A549 (cell line): ENCODE measurements at regions not wholly inside any gene's neighbourhood (a gene's known extent, or its start where the extent isn't known, plus 50 kb on each side); places are given as distances from the start of the nearest gene placed in this dataset.

Source experiments
- ATAC-seq, 2 experiments: fragments of 200-7000 bp in 1 of 2; fragments of >200 bp in 1 of 2; cut with Nextera tagmentation in 1 of 2; cut with Tn5 transposase in 1 of 2; 3 replicates each; pipeline versions ENCODE4 v1.8.0 to v1.9.1; 2018 to 2020; ENCODE audit warnings: mild to moderate bottlenecking in 1 of 2, moderate library complexity in 1 of 2
- CTCF ChIA-PET: fragments of 300-600 bp; sonication (Branson Sonifier 250); formaldehyde crosslinking; extraction: SDS; loops from one replicate; lab custom pipeline; 2021; ENCODE audit warnings: antibody characterized with exemption, inconsistent platforms; lab: Yijun Ruan, JAX
- POLR2A ChIA-PET: fragments of 350-600 bp; formaldehyde crosslinking; extraction: SDS; loops from one replicate; lab custom pipeline; 2021; ENCODE audit warnings: antibody characterized with exemption, inconsistent platforms; lab: Yijun Ruan, JAX
- DNase-seq, 2 experiments: peaks; one replicate each; pipeline versions ENCODE4 v3.0.0 to v3.0.0-alpha.2; 2011 to 2016; ENCODE audit warnings: low read depth in 1 of 2, low spot score in 1 of 2
- FAIRE-seq: peaks from 2 replicates; lab custom pipeline; 2011; peaks lifted over from hg19 to GRCh38; lab: Jason Lieb, UNC
- H3K27ac ChIP-seq, 2 experiments: fragments of >200 bp; sonication (Bioruptor Twin); formaldehyde crosslinking; 3 replicates each; pipeline ENCODE4 v1.5.1; 2016 to 2017
- H3K4me1 ChIP-seq: fragments of >200 bp; sonication (Bioruptor Twin); formaldehyde crosslinking; 3 replicates; pipeline ENCODE4 v1.6.1; 2016
- H3K4me2 ChIP-seq: fragments of >200 bp; sonication (Bioruptor Twin); formaldehyde crosslinking; 3 replicates; pipeline ENCODE4 v1.6.1; 2016
- H3K4me3 ChIP-seq: fragments of >200 bp; sonication (Bioruptor Twin); formaldehyde crosslinking; 3 replicates; pipeline ENCODE4 v1.5.1; 2016
- H3K9me3 ChIP-seq: fragments of >200 bp; sonication (Bioruptor Twin); formaldehyde crosslinking; 3 replicates; pipeline ENCODE4 v1.6.1; 2016
- BHLHE40 ChIP-seq: IDR thresholded peaks from 2 replicates; pipeline ENCODE4 v1.6.1; 2012; ENCODE audit warnings: low read depth, low read length, inconsistent platforms
- CBX2 ChIP-seq: fragments of 200-600 bp; sonication (generic); IDR thresholded peaks from 2 replicates; pipeline ENCODE4 v1.6.1; 2016; ENCODE audit warnings: low read depth, mild to moderate bottlenecking, borderline replicate concordance
- EHMT2 ChIP-seq: fragments of 200-600 bp; sonication (generic); IDR thresholded peaks from 2 replicates; pipeline ENCODE4 v1.6.1; 2016; ENCODE audit warnings: antibody characterized with exemption, low read depth, mild to moderate bottlenecking, moderate library complexity
- EP300 ChIP-seq, 2 experiments: fragments of >200 bp; sonication (Bioruptor Twin); formaldehyde crosslinking; IDR thresholded peaks; 2 replicates in 1 of 2; 3 replicates in 1 of 2; pipeline ENCODE4 v1.6.1; 2016 to 2017
- ESRRA ChIP-seq: fragments of 150-350 bp; IDR thresholded peaks from 2 replicates; pipeline ENCODE4 v1.6.1; 2014; ENCODE audit warnings: mild to moderate bottlenecking, low read length, borderline replicate concordance
- FOSB ChIP-seq: fragments of 250-450 bp; sonication (Bioruptor Pico); IDR thresholded peaks from 2 replicates; pipeline ENCODE4 v1.5.0; 2020; ENCODE audit warnings: mild to moderate bottlenecking, moderate library complexity
- HDAC2 ChIP-seq: fragments of 200-600 bp; sonication (generic); IDR thresholded peaks from 2 replicates; pipeline ENCODE4 v1.6.1; 2016
- HEYL ChIP-seq: fragments of 250-450 bp; sonication (Bioruptor Pico); IDR thresholded peaks from 2 replicates; pipeline ENCODE4 v1.8.0; 2021; ENCODE audit warnings: mild to moderate bottlenecking, moderate library complexity
- HOXA7 ChIP-seq: fragments of 250-450 bp; sonication (Bioruptor Pico); IDR thresholded peaks from 2 replicates; pipeline ENCODE4 v1.5.0; 2020; ENCODE audit warnings: mild to moderate bottlenecking, moderate library complexity
- HOXB13 ChIP-seq: fragments of 250-450 bp; sonication (Bioruptor Pico); IDR thresholded peaks from 2 replicates; pipeline ENCODE4 v1.5.0; 2020; ENCODE audit warnings: low read depth, mild to moderate bottlenecking, moderate library complexity
- KDM1A ChIP-seq: fragments of 200-600 bp; sonication (generic); IDR thresholded peaks from 2 replicates; pipeline ENCODE4 v1.6.1; 2016; ENCODE audit warnings: low read depth, mild to moderate bottlenecking
- MAZ ChIP-seq: fragments of 150-350 bp; IDR thresholded peaks from 2 replicates; pipeline ENCODE4 v1.6.1; 2014; ENCODE audit warnings: antibody characterized with exemption, low read depth, low read length, borderline replicate concordance
- MYC ChIP-seq: IDR thresholded peaks from 2 replicates; pipeline ENCODE4 v1.6.1; 2012; ENCODE audit warnings: mild to moderate bottlenecking, inconsistent platforms, low read length, improper control_type of control experiment, borderline replicate concordance
- NPAS2 ChIP-seq: fragments of 250-450 bp; sonication (Bioruptor Pico); IDR thresholded peaks from 2 replicates; pipeline ENCODE4 v1.8.0; 2022; ENCODE audit warnings: mild to moderate bottlenecking, moderate library complexity, borderline replicate concordance
- NR3C1 ChIP-seq: fragments of >200 bp; sonication (Bioruptor Twin); formaldehyde crosslinking; IDR thresholded peaks from 3 replicates; pipeline ENCODE4 v1.6.1; 2017
- POLR2A ChIP-seq: IDR thresholded peaks from 2 replicates; pipeline ENCODE4 v1.6.1; 2012; ENCODE audit warnings: mild to moderate bottlenecking, low read length
- POLR2AphosphoS2 ChIP-seq: conservative IDR thresholded peaks from 2 replicates; pipeline ENCODE4 v1.6.1; 2012; ENCODE audit warnings: low read length, improper control_type of control experiment, inconsistent platforms
- RARB ChIP-seq: fragments of 250-450 bp; sonication (Bioruptor Pico); IDR thresholded peaks from 2 replicates; pipeline ENCODE4 v1.8.0; 2021; ENCODE audit warnings: mild to moderate bottlenecking, moderate library complexity
- REST ChIP-seq: fragments of 200-600 bp; sonication (generic); IDR thresholded peaks from 2 replicates; pipeline ENCODE4 v1.6.1; 2016; ENCODE audit warnings: antibody characterized with exemption, mild to moderate bottlenecking, moderate library complexity
- RFX5 ChIP-seq: fragments of 450-650 bp; IDR thresholded peaks from 2 replicates; pipeline ENCODE4 v1.7.1; 2014; ENCODE audit warnings: antibody characterized with exemption, mild to moderate bottlenecking, moderate library complexity
- RNF2 ChIP-seq: fragments of 200-600 bp; sonication (generic); IDR thresholded peaks from 2 replicates; pipeline ENCODE4 v1.6.1; 2016; ENCODE audit warnings: low read depth, mild to moderate bottlenecking, antibody characterized with exemption, moderate library complexity, borderline replicate concordance
- SMC3 ChIP-seq: fragments of >200 bp; sonication (Bioruptor Twin); formaldehyde crosslinking; IDR thresholded peaks from 3 replicates; pipeline ENCODE4 v1.6.1; 2018; ENCODE audit warnings: inconsistent platforms
- SREBF2 ChIP-seq: fragments of 450-650 bp; IDR thresholded peaks from 2 replicates; pipeline ENCODE4 v1.6.1; 2014; ENCODE audit warnings: mild to moderate bottlenecking, moderate library complexity
- ZFP36 ChIP-seq: fragments of 450-650 bp; IDR thresholded peaks from 2 replicates; pipeline ENCODE4 v1.6.1; 2014; ENCODE audit warnings: borderline replicate concordance; ENCODE audit not compliant: partially characterized antibody
- ZSCAN20 ChIP-seq: fragments of 250-450 bp; sonication (Bioruptor Pico); IDR thresholded peaks from 2 replicates; pipeline ENCODE4 v1.8.0; 2022; ENCODE audit warnings: mild to moderate bottlenecking, moderate library complexity
- WGBS: methylation state at CpG from one replicate; pipeline ENCODE4 v1.1.6; 2017; ENCODE audit errors: missing lambda C conversion rate; 5-methylcytosine and 5-hydroxymethylcytosine counted together
- TF ChIP-seq, protein P1 (sequence below): fragments of 150-350 bp; IDR thresholded peaks from 2 replicates; pipeline ENCODE4 v1.6.1; 2014; ENCODE audit warnings: low read depth, mild to moderate bottlenecking, low read length
- TF ChIP-seq, protein P2 (sequence below): IDR thresholded peaks from 2 replicates; pipeline ENCODE4 v1.6.1; 2012
- TF ChIP-seq, protein P3 (sequence below): fragments of >200 bp; sonication (Bioruptor Twin); formaldehyde crosslinking; IDR thresholded peaks from 3 replicates; pipeline ENCODE4 v1.5.1; 2016

DNA sequence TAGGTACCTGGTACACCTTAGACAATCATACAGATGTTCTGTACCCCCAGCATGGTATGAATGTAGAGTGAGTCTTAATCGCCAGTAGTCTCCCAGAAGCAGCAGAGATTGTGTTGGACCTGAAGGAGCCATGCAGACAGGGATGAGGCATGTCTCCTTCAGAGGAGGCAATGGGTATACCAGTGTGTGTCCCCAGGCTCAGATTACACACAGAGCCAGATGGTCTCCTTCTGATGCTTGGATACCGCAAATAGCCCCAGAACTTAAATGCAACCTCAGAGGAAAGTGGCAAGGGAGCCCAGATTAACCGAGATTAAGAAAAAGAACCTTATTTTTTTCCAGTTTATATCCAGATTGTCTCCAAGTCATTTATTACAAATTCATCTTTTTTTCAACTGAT, 96.8 kb upstream of the C21orf91 start (continued):
- TF ChIP-seq, protein P1, sequence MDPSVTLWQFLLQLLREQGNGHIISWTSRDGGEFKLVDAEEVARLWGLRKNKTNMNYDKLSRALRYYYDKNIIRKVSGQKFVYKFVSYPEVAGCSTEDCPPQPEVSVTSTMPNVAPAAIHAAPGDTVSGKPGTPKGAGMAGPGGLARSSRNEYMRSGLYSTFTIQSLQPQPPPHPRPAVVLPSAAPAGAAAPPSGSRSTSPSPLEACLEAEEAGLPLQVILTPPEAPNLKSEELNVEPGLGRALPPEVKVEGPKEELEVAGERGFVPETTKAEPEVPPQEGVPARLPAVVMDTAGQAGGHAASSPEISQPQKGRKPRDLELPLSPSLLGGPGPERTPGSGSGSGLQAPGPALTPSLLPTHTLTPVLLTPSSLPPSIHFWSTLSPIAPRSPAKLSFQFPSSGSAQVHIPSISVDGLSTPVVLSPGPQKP, result no peak
- TF ChIP-seq, all 56 proteins: peak for 0

- H3K4me2 ChIP-seq, result no peak overlapping the region
- no peak for ATAC-seq
- no peak for FAIRE-seq
- ChIA-PET POLR2A (no interaction called here), CTCF (no interaction called here)
- no peak for TF ChIP-seq REST
- TF ChIP-seq RFX5, result no peak
- TF ChIP-seq HDAC2, result no peak
- no peak for TF ChIP-seq NR3C1
- no peak for TF ChIP-seq RARB (CRISPR knock-in tag)
- TF ChIP-seq, protein P2, sequence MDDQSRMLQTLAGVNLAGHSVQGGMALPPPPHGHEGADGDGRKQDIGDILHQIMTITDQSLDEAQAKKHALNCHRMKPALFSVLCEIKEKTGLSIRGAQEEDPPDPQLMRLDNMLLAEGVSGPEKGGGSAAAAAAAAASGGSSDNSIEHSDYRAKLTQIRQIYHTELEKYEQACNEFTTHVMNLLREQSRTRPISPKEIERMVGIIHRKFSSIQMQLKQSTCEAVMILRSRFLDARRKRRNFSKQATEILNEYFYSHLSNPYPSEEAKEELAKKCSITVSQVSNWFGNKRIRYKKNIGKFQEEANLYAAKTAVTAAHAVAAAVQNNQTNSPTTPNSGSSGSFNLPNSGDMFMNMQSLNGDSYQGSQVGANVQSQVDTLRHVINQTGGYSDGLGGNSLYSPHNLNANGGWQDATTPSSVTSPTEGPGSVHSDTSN, result no peak
- no peak for TF ChIP-seq RNF2
- TF ChIP-seq HOXA7 (CRISPR knock-in tag), result no peak
- TF ChIP-seq ZSCAN20 (CRISPR knock-in tag), result no peak
- TF ChIP-seq EHMT2, result no peak
- TF ChIP-seq ZFP36, result no peak
- no peak for TF ChIP-seq SREBF2
- no peak for TF ChIP-seq CBX2
- no peaks in the 10 kb centered on the region for H3K9me3 ChIP-seq
- H3K4me3 ChIP-seq, result no peak overlapping the region
- no peak overlapping the region for H3K27ac ChIP-seq
- no peaks in the 10 kb centered on the region for H3K4me1 ChIP-seq
- 0% methylated on average over 2 of the region's 3 CpGs for WGBS
- DNase-seq, result no peak
Observed at GRCh38 chr21:17911628-17912027, 92.5 kb upstream of the C21orf91 start.

DNA sequence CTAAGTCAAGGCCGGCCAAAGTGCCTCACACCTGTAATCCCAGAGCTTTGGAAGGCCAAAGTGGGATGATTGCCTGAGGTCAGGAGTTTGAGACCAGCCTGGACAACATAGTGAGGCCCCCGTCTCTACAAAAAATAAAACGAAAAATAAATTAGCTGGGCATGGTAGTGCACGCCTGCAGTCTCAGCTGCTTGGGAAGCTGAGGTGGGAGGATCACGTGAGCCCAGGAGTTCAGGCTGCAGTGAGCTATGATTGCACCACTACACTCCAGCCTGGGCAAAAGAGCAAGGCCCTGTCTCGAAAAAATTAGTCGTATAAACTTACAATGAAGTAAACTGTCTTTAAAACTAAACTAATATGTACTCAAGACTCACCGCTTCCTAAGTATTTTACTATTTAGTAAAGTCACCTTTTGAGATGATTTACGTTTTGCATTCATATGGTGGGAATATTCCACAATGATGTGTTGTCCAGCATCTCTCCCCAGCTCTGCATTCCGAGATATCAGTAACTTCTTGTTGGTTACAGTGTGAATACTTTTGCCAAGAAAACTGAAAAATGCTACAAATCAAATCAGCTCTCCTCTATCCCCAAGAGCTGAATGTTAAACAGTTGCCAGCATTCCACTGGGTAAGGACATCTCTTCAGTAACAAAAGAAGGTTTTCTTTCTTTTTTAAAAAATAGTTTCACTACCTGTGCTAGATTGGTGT, 84.9 kb upstream of the C21orf91 start:
- DNase-seq (no peak), FAIRE-seq (no peak), ATAC-seq (no peak)
- no peaks in the 10 kb centered on the region for H3K4me1 ChIP-seq
- WGBS, result 34% methylated on average over 10 of the region's 10 CpGs
- ChIA-PET CTCF (interaction anchor here (0.7 to 1.2 kb wide), 3 partner anchors 162 to 232 kb away, joined by 3 read pairs; no protein-coding TSS in a partner anchor), POLR2A (no interaction called here)
- no peaks in the 10 kb centered on the region for H3K9me3 ChIP-seq
- H3K4me3 ChIP-seq, result no peak overlapping the region
- no peak overlapping the region for H3K27ac ChIP-seq
- no peak overlapping the region for H3K4me2 ChIP-seq
- TF ChIP-seq KDM1A, result no peak
- TF ChIP-seq HOXB13 (CRISPR knock-in tag), result no peak
- no peak for TF ChIP-seq ESRRA
- TF ChIP-seq FOSB, result no peak
- TF ChIP-seq SREBF2, result no peak
- TF ChIP-seq MYC, result no peak
- TF ChIP-seq POLR2A, result no peak
- no peak for TF ChIP-seq ZFP36
- no peak for TF ChIP-seq POLR2AphosphoS2
- TF ChIP-seq NPAS2 (CRISPR knock-in tag), result no peak
- TF ChIP-seq, protein P3, sequence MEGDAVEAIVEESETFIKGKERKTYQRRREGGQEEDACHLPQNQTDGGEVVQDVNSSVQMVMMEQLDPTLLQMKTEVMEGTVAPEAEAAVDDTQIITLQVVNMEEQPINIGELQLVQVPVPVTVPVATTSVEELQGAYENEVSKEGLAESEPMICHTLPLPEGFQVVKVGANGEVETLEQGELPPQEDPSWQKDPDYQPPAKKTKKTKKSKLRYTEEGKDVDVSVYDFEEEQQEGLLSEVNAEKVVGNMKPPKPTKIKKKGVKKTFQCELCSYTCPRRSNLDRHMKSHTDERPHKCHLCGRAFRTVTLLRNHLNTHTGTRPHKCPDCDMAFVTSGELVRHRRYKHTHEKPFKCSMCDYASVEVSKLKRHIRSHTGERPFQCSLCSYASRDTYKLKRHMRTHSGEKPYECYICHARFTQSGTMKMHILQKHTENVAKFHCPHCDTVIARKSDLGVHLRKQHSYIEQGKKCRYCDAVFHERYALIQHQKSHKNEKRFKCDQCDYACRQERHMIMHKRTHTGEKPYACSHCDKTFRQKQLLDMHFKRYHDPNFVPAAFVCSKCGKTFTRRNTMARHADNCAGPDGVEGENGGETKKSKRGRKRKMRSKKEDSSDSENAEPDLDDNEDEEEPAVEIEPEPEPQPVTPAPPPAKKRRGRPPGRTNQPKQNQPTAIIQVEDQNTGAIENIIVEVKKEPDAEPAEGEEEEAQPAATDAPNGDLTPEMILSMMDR, result no peak
- TF ChIP-seq RFX5, result no peak
- TF ChIP-seq HEYL (CRISPR knock-in tag), result no peak
- no peak for TF ChIP-seq MAZ
- TF ChIP-seq BHLHE40, result no peak
- TF ChIP-seq SMC3, result no peak
- TF ChIP-seq EP300 (IDR thresholded peaks at IDR 0.05), result no peak
